Spinal cord (tissue), 9 donors: ENCODE measurements at regions not wholly inside any gene's neighbourhood (a gene's known extent, or its start where the extent isn't known, plus 50 kb on each side); places are given as distances from the start of the nearest gene placed in this dataset.
"Not testable (repeated sequence)": the region's sequence is repeated elsewhere in the genome, so short reads cannot be mapped to it uniquely, and the experiment has no call there.

ENCODE experiments used
- DNase-seq, 6 donors: peaks; one replicate each; pipeline versions ENCODE4 v3.0.0 to v3.0.0-alpha.2; 2013 to 2015; ENCODE audit warnings: low spot score in 6 of 6, low read depth in 4 of 6
- H3K27ac ChIP-seq: one replicate; pipeline ENCODE4 v1.5.1; 2013; ENCODE audit warnings: low read depth, low read length, control low read depth
- H3K27me3 ChIP-seq: one replicate; pipeline ENCODE4 v1.6.1; 2013; ENCODE audit warnings: low read length; ENCODE audit not compliant: control insufficient read depth, insufficient read depth
- H3K36me3 ChIP-seq: one replicate; pipeline ENCODE4 v1.6.1; 2013; ENCODE audit warnings: low read length; ENCODE audit not compliant: control insufficient read depth, insufficient read depth
- H3K4me1 ChIP-seq: one replicate; pipeline ENCODE4 v1.6.1; 2013; ENCODE audit warnings: low read length; ENCODE audit not compliant: control insufficient read depth, insufficient read depth
- H3K4me3 ChIP-seq: one replicate; pipeline ENCODE4 v1.5.1; 2013; ENCODE audit warnings: low read depth, low read length, control low read depth
- H3K9me3 ChIP-seq: one replicate; pipeline ENCODE4 v1.6.1; 2013; ENCODE audit warnings: low read length; ENCODE audit not compliant: control insufficient read depth, insufficient read depth
- WGBS: methylation state at CpG from one replicate; pipeline ENCODE4 v1.1.5; 2013; ENCODE audit warnings: missing lambda C conversion rate; ENCODE audit not compliant: insufficient coverage; 5-methylcytosine and 5-hydroxymethylcytosine counted together
- donor health status: healthy.

- H3K36me3 ChIP-seq, result no peaks in the 10 kb centered on the region
- no peak overlapping the region for H3K4me3 ChIP-seq
- no peak for DNase-seq
- 96% methylated on average over 2 of the region's 3 CpGs for WGBS
- no peaks in the 10 kb centered on the region for H3K9me3 ChIP-seq
- H3K27ac ChIP-seq, result no peak overlapping the region
- H3K4me1 ChIP-seq, result peaks cover 4% of the 10 kb centered on the region
- H3K27me3 ChIP-seq, result no peaks in the 10 kb centered on the region
Observed at GRCh38 chr2:38145236-38145635, 69.3 kb upstream of the CYP1B1 start.

- Histone ChIP-seq H3K27ac (no peak overlapping the region), H3K4me3 (no peak overlapping the region), H3K4me1 (peaks cover 4% of the 10 kb centered on the region), H3K9me3 (no peaks in the 10 kb centered on the region), H3K36me3 (no peaks in the 10 kb centered on the region), H3K27me3 (no peaks in the 10 kb centered on the region)
- DNase-seq, result no peak
- WGBS, result 93% methylated on average over 2 of the region's 4 CpGs
Observed at GRCh38 chr2:38142627-38143026, 66.7 kb upstream of the CYP1B1 start.

- Histone ChIP-seq H3K4me1 (peaks cover 2% of the 10 kb centered on the region), H3K27ac (no peak overlapping the region), H3K27me3 (no peaks in the 10 kb centered on the region), H3K4me3 (no peak overlapping the region), H3K9me3 (no peaks in the 10 kb centered on the region), H3K36me3 (no peaks in the 10 kb centered on the region)
- no peak for DNase-seq
- no CpG with 5 or more reads among the region's 4 CpGs for WGBS
Observed at GRCh38 chr2:38141501-38141900, 65.5 kb upstream of the CYP1B1 start.

GRCh38 chr2:38138996-38139395, 63.0 kb upstream of the CYP1B1 start:
- Histone ChIP-seq H3K9me3 (no peaks in the 10 kb centered on the region), H3K36me3 (no peaks in the 10 kb centered on the region), H3K27me3 (no peaks in the 10 kb centered on the region), H3K4me1 (no peaks in the 10 kb centered on the region), H3K4me3 (no peak overlapping the region), H3K27ac (no peak overlapping the region)
- DNase-seq, result no peak
- 67% methylated on average over 1 of the region's 6 CpGs for WGBS

- Histone ChIP-seq H3K27me3 (no peaks in the 10 kb centered on the region), H3K9me3 (no peaks in the 10 kb centered on the region), H3K4me3 (no peak overlapping the region), H3K4me1 (no peaks in the 10 kb centered on the region), H3K36me3 (no peaks in the 10 kb centered on the region), H3K27ac (no peak overlapping the region)
- DNase-seq, result no peak
- 97% methylated on average over 10 of the region's 10 CpGs for WGBS
Observed at GRCh38 chr2:38138419-38138818, 62.5 kb upstream of the CYP1B1 start.

- not testable (repeated sequence) for H3K36me3 ChIP-seq, H3K4me3 ChIP-seq, H3K9me3 ChIP-seq, H3K4me1 ChIP-seq, H3K27me3 ChIP-seq, H3K27ac ChIP-seq, DNase-seq
- 91% methylated on average over 12 of the region's 12 CpGs for WGBS
Observed at GRCh38 chr2:38137958-38138357, 62.0 kb upstream of the CYP1B1 start.

GRCh38 chr2:38131676-38132075, 55.7 kb upstream of the CYP1B1 start:
- Histone ChIP-seq H3K4me1 (no peaks in the 10 kb centered on the region), H3K36me3 (no peaks in the 10 kb centered on the region), H3K27me3 (no peaks in the 10 kb centered on the region), H3K27ac (no peak overlapping the region), H3K4me3 (no peak overlapping the region), H3K9me3 (no peaks in the 10 kb centered on the region)
- WGBS, result 88% methylated on average over 1 of the region's 2 CpGs
- DNase-seq, result no peak

GRCh38 chr2:38130876-38131275, 54.9 kb upstream of the CYP1B1 start:
- Histone ChIP-seq H3K27me3 (no peaks in the 10 kb centered on the region), H3K27ac (no peak overlapping the region), H3K36me3 (no peaks in the 10 kb centered on the region), H3K4me1 (no peaks in the 10 kb centered on the region), H3K9me3 (no peaks in the 10 kb centered on the region), H3K4me3 (no peak overlapping the region)
- WGBS, result no CpG with 5 or more reads among the region's 3 CpGs
- no peak for DNase-seq

GRCh38 chr2:38129987-38130386, 54.0 kb upstream of the CYP1B1 start:
- H3K27ac ChIP-seq, result no peak overlapping the region

GRCh38 chr2:38129481-38129880, 53.5 kb upstream of the CYP1B1 start:
- WGBS, result 100% methylated on average over 1 of the region's 1 CpG
- H3K9me3 ChIP-seq, result no peaks in the 10 kb centered on the region
- no peaks in the 10 kb centered on the region for H3K36me3 ChIP-seq
- H3K27ac ChIP-seq, result no peak overlapping the region
- no peaks in the 10 kb centered on the region for H3K27me3 ChIP-seq
- no peak overlapping the region for H3K4me3 ChIP-seq
- no peaks in the 10 kb centered on the region for H3K4me1 ChIP-seq
- DNase-seq, result no peak

More at GRCh38 chr2:38129987-38130386, 54.0 kb upstream of the CYP1B1 start:
- 84% methylated on average over 3 of the region's 3 CpGs for WGBS
- Histone ChIP-seq H3K27me3 (no peaks in the 10 kb centered on the region), H3K36me3 (no peaks in the 10 kb centered on the region), H3K4me1 (no peaks in the 10 kb centered on the region), H3K4me3 (no peak overlapping the region), H3K9me3 (no peaks in the 10 kb centered on the region)
- no peak for DNase-seq
